GM21717 (cell line): ENCODE measurements at regions not wholly inside any gene's neighbourhood (a gene's known extent, or its start where the extent isn't known, plus 50 kb on each side); places are given as distances from the start of the nearest gene placed in this dataset.

Experiments used
- ATAC-seq: cut with Tn5 transposase; IDR thresholded peaks from one replicate; pipeline ENCODE4 v1.9.1; 2021; ENCODE audit warnings: mild to moderate bottlenecking, moderate library complexity; ENCODE audit not compliant: unreplicated experiment

GRCh38 chr7:112887976-112888375 lies 97.8 kb upstream of the TMEM168 start:
- ATAC-seq, result no peak

- ATAC-seq, result no peak
These were observed 97.1 kb upstream of the TMEM168 start for GRCh38 chr7:112887337-112887736.

GRCh38 chr7:112886208-112886607 lies 96.0 kb upstream of the TMEM168 start:
- no peak for ATAC-seq

- ATAC-seq, result no peak
These were observed 92.8 kb upstream of the TMEM168 start for GRCh38 chr7:112882991-112883390.

GRCh38 chr7:112882511-112882910 lies 92.3 kb upstream of the TMEM168 start:
- no peak for ATAC-seq

- ATAC-seq, result no peak
These were observed 91.8 kb upstream of the TMEM168 start for GRCh38 chr7:112882022-112882421.

GRCh38 chr7:112880818-112881418 lies 90.7 kb upstream of the TMEM168 start:
- no peak for ATAC-seq

GRCh38 chr7:112877691-112878460 lies 87.7 kb upstream of the TMEM168 start:
- no peak for ATAC-seq

- no peak for ATAC-seq
These were observed 86.7 kb upstream of the TMEM168 start for GRCh38 chr7:112876877-112877276.

- no peak for ATAC-seq
These were observed 84.7 kb upstream of the TMEM168 start for GRCh38 chr7:112874909-112875308.

- peak; percentile 64 for ATAC-seq
These were observed 83.8 kb upstream of the TMEM168 start for GRCh38 chr7:112873831-112874553.

- ATAC-seq, result peak; percentile 42
These were observed 79.0 kb upstream of the TMEM168 start for GRCh38 chr7:112869111-112869774.

GRCh38 chr7:112868609-112869008 lies 78.4 kb upstream of the TMEM168 start:
- no peak for ATAC-seq

- ATAC-seq, result peak; percentile 100
These were observed 76.2 kb upstream of the TMEM168 start for GRCh38 chr7:112866424-112866823.

GRCh38 chr7:112864380-112864779 lies 74.2 kb upstream of the TMEM168 start:
- ATAC-seq, result no peak

- ATAC-seq, result no peak
These were observed 68.6 kb upstream of the TMEM168 start for GRCh38 chr7:112858838-112859237.

GRCh38 chr7:112855227-112855626 lies 65.0 kb upstream of the TMEM168 start:
- ATAC-seq, result no peak

- ATAC-seq, result no peak
These were observed 64.0 kb upstream of the TMEM168 start for GRCh38 chr7:112854169-112854568.

- ATAC-seq, result no peak
These were observed 63.2 kb upstream of the TMEM168 start for GRCh38 chr7:112853422-112853821.

GRCh38 chr7:112843151-112843550 lies 53.0 kb upstream of the TMEM168 start:
- no peak for ATAC-seq
